ENCODE measurements at regions not wholly inside any gene's neighbourhood (a gene's known extent, or its start where the extent isn't known, plus 50 kb on each side); places are given as distances from the start of the nearest gene placed in this dataset.
"Not testable (repeated sequence)": the region's sequence is repeated elsewhere in the genome, so short reads cannot be mapped to it uniquely, and the experiment has no call there.

- TF ChIP-seq KDM5B (IDR thresholded peaks at IDR 0.05; ENCODE audit: insufficient replicate concordance, low read depth, low read length); MEIS2 (IDR thresholded peaks at IDR 0.05; ENCODE audit: partially characterized antibody); BDP1 (IDR thresholded peaks at IDR 0.05; ENCODE audit: insufficient read depth, insufficient read length); YY1 (IDR thresholded peaks at IDR 0.05; ENCODE audit: borderline replicate concordance in 1 of 3, control insufficient read depth in 1 of 3, extremely low read depth in 1 of 3, insufficient read depth in 3 of 3, insufficient read length in 1 of 3, insufficient replicate concordance in 2 of 3, low read depth in 1 of 3, low read length in 2 of 3); COPS2 (conservative IDR thresholded peaks at IDR 0.05); ATF6 (CRISPR knock-in tag; IDR thresholded peaks at IDR 0.05); ZSCAN29 (IDR thresholded peaks at IDR 0.05); REST (IDR thresholded peaks at IDR 0.05; ENCODE audit: borderline replicate concordance); REST (CRISPR knock-in tag; IDR thresholded peaks at IDR 0.05; ENCODE audit: low read depth); ZNF354B (CRISPR knock-in tag; IDR thresholded peaks at IDR 0.05); ZNF780A (CRISPR knock-in tag; IDR thresholded peaks at IDR 0.05); KDM2B (CRISPR knock-in tag; IDR thresholded peaks at IDR 0.05): not testable (repeated sequence)
Measured at GRCh38 chr17:69685150-69685549, 270.7 kb downstream of the MAP2K6 start.

Measured in K562 (cell line).